Fibroblast of lung (primary cell): ENCODE measurements at regions not wholly inside any gene's neighbourhood (a gene's known extent, or its start where the extent isn't known, plus 50 kb on each side); places are given as distances from the start of the nearest gene placed in this dataset.

Source experiments
- DNase-seq, 2 donors: peaks; one replicate each; pipeline versions ENCODE4 v3.0.0 to v3.0.0-alpha.2; 2010; ENCODE audit warnings: low read depth in 2 of 2
- H2AFZ ChIP-seq: 2 replicates; pipeline ENCODE4 v1.5.1; 2012; ENCODE audit warnings: low read length, control low read depth, inconsistent platforms
- H3K27ac ChIP-seq: 2 replicates; pipeline ENCODE4 v1.5.1; 2011; ENCODE audit warnings: low read length, control low read depth; ENCODE audit not compliant: insufficient read depth
- H3K27me3 ChIP-seq: 2 replicates; pipeline ENCODE4 v1.5.1; 2011; ENCODE audit warnings: mild to moderate bottlenecking, low read length; ENCODE audit not compliant: control insufficient read depth, insufficient read depth
- H3K36me3 ChIP-seq: 2 replicates; pipeline ENCODE4 v1.5.1; 2011; ENCODE audit warnings: low read length; ENCODE audit not compliant: control insufficient read depth, insufficient read depth
- H3K4me1 ChIP-seq: 2 replicates; pipeline ENCODE4 v1.5.1; 2011; ENCODE audit warnings: low read length; ENCODE audit not compliant: control insufficient read depth, insufficient read depth; ENCODE audit errors: extremely low read depth
- H3K4me2 ChIP-seq: 2 replicates; pipeline ENCODE4 v1.5.1; 2011; ENCODE audit warnings: low read length, control low read depth; ENCODE audit not compliant: insufficient read depth; ENCODE audit errors: extremely low read depth
- H3K4me3 ChIP-seq, 4 experiments: fragments of 200-600 bp in 1 of 4; sonication (generic) in 1 of 4; replicated peaks in 1 of 4; 2 replicates each; pipeline ENCODE4 v1.5.1; 2011 to 2016; ENCODE audit warnings: low read length in 4 of 4, low read depth in 3 of 4, mild to moderate bottlenecking in 3 of 4, control low read depth in 2 of 4, inconsistent platforms in 1 of 4, mixed read lengths in 1 of 4; ENCODE audit not compliant: insufficient read depth in 1 of 4; ENCODE audit errors: control extremely low read depth in 1 of 4
- H3K79me2 ChIP-seq: 2 replicates; pipeline ENCODE4 v1.5.1; 2012; ENCODE audit warnings: mild to moderate bottlenecking, low read length, inconsistent platforms; ENCODE audit not compliant: control insufficient read depth, insufficient read depth
- H3K9ac ChIP-seq: 2 replicates; pipeline ENCODE4 v1.5.1; 2011; ENCODE audit warnings: mild to moderate bottlenecking, low read length, control low read depth; ENCODE audit not compliant: insufficient read depth
- H3K9me3 ChIP-seq: 2 replicates; pipeline ENCODE4 v1.5.1; 2012; ENCODE audit warnings: low read depth, low read length; ENCODE audit not compliant: control insufficient read depth, insufficient read depth
- H4K20me1 ChIP-seq: 2 replicates; pipeline ENCODE4 v1.5.1; 2011; ENCODE audit warnings: low read length; ENCODE audit not compliant: control insufficient read depth, insufficient read depth; ENCODE audit errors: extremely low read depth
- CTCF ChIP-seq, 2 donors: IDR thresholded peaks in 1 of 2; conservative IDR thresholded peaks in 1 of 2; 1 replicate in 1 of 2; 2 replicates in 1 of 2; pipeline ENCODE4 v1.5.1; 2011 to 2012; ENCODE audit warnings: low read length in 2 of 2, control low read depth in 1 of 2, inconsistent platforms in 1 of 2, low read depth in 1 of 2, mild to moderate bottlenecking in 1 of 2
- EZH2 ChIP-seq: IDR thresholded peaks from 2 replicates; pipeline ENCODE4 v1.5.1; 2012; ENCODE audit warnings: low read length, control low read depth, mild to moderate bottlenecking; ENCODE audit errors: missing control alignments

GRCh38 chr2:8543383-8544170 is 138.3 kb upstream of the ID2 start:
- TF ChIP-seq EZH2 (no peak), CTCF (conservative IDR thresholded peaks at IDR 0.05 in 1 of 2, IDR thresholded peaks at IDR 0.05 in 1 of 2; ENCODE audit: low read depth in 1 of 2, low read length in 2 of 2) (no peak)
- no peaks in the 10 kb centered on the region for H3K79me2 ChIP-seq
- H3K4me3 ChIP-seq: no peak overlapping the region
- peaks cover 10% of the 10 kb centered on the region for H3K4me1 ChIP-seq
- no peaks in the 10 kb centered on the region for H3K27me3 ChIP-seq
- no peak overlapping the region for H2AFZ ChIP-seq
- no peak overlapping the region for H3K9ac ChIP-seq
- H3K4me2 ChIP-seq: peak overlapping the region; percentile 52
- peak overlapping the region; percentile 46 for H3K27ac ChIP-seq
- no peaks in the 10 kb centered on the region for H4K20me1 ChIP-seq
- H3K36me3 ChIP-seq: no peaks in the 10 kb centered on the region
- H3K9me3 ChIP-seq: no peaks in the 10 kb centered on the region
- DNase-seq: peak; percentile 85 to 92

GRCh38 chr2:8544171-8544785 is 137.6 kb upstream of the ID2 start:
- TF ChIP-seq CTCF (conservative IDR thresholded peaks at IDR 0.05 in 1 of 2, IDR thresholded peaks at IDR 0.05 in 1 of 2; ENCODE audit: low read depth in 1 of 2, low read length in 2 of 2) (no peak), EZH2 (no peak)
- Histone ChIP-seq H4K20me1 (no peaks in the 10 kb centered on the region), H3K4me1 (peaks cover 10% of the 10 kb centered on the region), H3K9me3 (no peaks in the 10 kb centered on the region), H3K36me3 (no peaks in the 10 kb centered on the region), H3K4me3 (no peak overlapping the region), H3K27ac (peak overlapping the region; percentile 46), H3K27me3 (no peaks in the 10 kb centered on the region), H3K9ac (peak overlapping the region; percentile 20), H2AFZ (no peak overlapping the region), H3K4me2 (no peak overlapping the region), H3K79me2 (no peaks in the 10 kb centered on the region)
- no peak for DNase-seq

- TF ChIP-seq CTCF (conservative IDR thresholded peaks at IDR 0.05 in 1 of 2, IDR thresholded peaks at IDR 0.05 in 1 of 2; ENCODE audit: low read depth in 1 of 2, low read length in 2 of 2) (peak in 1 of 2 donors; percentile 37), EZH2 (no peak)
- H3K9ac ChIP-seq: peak overlapping the region; percentile 34
- H3K4me2 ChIP-seq: no peak overlapping the region
Observed at GRCh38 chr2:8544786-8545694, 136.8 kb upstream of the ID2 start.

More at GRCh38 chr2:8544786-8545694, 136.8 kb upstream of the ID2 start:
- Histone ChIP-seq H3K27ac (peak overlapping the region; percentile 60), H3K27me3 (no peaks in the 10 kb centered on the region), H3K9me3 (no peaks in the 10 kb centered on the region), H3K36me3 (no peaks in the 10 kb centered on the region), H3K4me3 (no peak overlapping the region), H2AFZ (no peak overlapping the region), H3K79me2 (no peaks in the 10 kb centered on the region), H3K4me1 (peaks cover 10% of the 10 kb centered on the region), H4K20me1 (no peaks in the 10 kb centered on the region)
- DNase-seq: peak; percentile 81 to 96
